Stimulated activated CD8-positive, alpha-beta memory T cell treated with anti-CD3 and anti-CD28 coated beads, Interleukin-15, amount 100 ng/mL, for 1 hour (primary cell): ENCODE measurements at regions not wholly inside any gene's neighbourhood (a gene's known extent, or its start where the extent isn't known, plus 50 kb on each side); places are given as distances from the start of the nearest gene placed in this dataset.

Source experiments
- DNase-seq: peaks from one replicate; pipeline ENCODE4 v3.0.0-alpha.2; 2020; ENCODE audit warnings: low read depth

DNA sequence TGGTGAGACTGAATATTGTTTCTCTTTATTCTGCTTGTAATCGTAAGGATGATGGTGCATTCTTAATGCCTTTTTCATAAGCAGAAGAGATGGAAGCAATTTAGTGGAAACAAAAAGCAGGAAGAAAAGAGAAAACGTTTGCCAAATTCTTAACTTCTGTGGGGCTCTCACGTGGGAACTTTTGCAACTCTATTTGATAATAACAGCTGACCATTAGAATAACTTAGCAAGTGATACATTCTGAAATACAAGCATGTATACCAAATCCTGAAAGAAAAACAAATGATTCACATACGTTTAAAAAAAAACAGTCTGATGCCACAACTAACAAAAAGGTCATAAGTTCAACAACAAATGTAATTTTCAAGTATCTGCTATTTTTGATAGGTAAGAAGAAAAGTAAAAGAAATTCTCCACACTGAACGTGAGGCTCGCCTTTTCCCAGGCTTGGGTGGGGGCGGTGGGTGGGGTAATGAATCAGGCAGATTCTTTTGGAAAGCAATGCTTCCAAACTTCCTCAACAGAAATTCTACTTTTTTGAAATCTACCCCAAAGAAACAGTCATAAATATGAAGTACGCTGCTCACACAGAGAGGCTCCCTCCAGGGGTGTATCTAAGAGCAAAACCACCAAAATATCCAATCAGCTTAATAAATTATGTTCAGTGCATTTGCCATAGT is 446.2 kb upstream of the MGMT start:
- no peak for DNase-seq

DNA sequence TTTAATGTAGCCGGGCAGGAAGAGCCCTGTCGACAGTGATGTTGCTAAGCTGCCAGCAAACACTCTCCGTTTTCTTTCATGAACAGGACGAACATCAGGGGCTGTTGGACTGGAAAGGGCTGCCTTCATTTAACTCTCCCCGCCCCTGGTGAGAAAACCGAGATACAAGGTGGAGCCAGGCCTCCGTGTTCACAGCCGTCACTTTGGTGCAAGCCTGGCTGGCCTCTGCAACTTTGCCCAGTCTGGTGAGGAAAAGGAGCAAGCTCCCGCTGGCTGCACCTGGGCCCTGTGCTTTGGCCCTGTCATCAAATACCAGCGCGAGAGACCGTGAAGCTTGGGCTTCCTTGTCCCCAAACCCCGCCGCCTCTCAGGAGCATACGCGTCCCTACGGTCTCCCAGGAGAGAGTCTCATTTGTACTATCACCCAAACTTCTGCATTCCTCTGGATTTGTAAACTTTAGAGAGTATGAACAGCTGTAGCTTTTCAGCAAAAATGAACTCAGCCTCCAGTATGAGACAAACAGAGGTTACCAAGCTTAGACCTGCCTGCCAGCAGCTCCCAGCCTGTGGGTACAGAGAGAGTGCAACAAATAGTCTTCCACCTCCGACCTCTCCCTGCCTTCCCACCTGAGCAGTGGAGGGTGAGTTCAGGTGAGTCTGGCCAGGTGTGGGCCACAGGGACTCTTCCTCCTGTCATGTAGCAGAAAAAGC is 445.3 kb upstream of the MGMT start:
- DNase-seq = no peak

DNA sequence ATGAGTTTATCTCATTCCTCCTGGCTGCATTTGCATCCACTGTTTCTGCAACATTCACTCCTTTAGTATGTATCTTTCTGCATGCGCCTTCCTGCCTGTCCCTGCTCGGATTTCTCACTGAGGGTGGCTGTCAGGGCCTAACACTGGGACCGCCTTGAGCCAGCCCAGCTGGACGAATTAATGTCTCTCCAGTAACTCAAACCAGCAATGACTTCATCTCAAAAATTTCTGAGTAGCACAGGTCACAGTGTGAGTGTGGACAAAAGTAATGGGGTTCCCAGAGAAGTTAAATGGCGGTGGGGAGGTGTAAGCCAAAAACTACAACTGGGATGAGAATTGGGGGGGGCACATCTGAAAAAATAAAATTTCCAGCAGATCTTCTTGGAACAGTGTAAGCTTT is 444.0 kb upstream of the MGMT start:
- no peak for DNase-seq

- no peak for DNase-seq
These were observed 443.0 kb upstream of the MGMT start for GRCh38 chr10:129024046-129024445.

GRCh38 chr10:129025787-129026186 is 441.3 kb upstream of the MGMT start:
- DNase-seq = no peak

- no peak for DNase-seq
These were observed 439.1 kb upstream of the MGMT start for GRCh38 chr10:129027906-129028305.

DNA sequence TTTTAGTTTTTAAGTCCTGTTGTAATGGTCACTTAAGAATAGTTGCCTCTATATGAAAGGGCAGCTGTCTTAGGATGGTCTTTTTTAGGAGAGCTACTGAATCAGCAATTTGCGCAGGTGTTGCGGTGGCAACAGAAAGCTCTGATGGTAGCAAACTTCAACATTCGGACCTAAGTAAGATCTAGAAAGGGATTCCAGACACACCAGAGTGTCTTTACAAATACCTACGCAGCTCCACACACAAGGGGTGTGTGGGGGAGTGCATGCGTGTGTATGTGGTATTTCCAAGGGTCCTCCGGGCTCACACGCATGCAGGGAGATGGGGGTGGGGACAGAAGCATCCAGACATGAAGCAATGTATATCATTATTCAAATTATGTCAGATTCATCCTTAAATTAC is 438.6 kb upstream of the MGMT start:
- DNase-seq = no peak

DNA sequence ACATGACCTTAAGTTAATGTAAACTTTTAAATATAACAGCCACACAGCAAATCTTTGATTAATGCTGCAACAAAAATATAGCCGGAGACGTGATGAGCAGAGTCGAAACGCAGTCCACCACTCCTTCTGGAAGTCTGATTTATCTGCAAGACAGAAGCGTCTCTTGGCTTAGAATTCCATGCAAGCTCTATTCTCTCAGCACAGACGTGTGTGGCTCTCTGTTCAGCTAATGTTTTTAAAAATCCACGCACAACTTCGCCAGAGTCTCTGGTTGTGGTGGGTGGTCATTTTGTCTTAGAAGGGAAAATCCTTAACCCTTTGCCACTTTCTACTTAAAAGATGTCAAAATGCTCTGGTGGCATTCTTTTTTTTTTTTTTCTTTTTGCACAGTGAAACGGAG is 438.0 kb upstream of the MGMT start:
- DNase-seq = no peak

- no peak for DNase-seq
These were observed 437.0 kb upstream of the MGMT start for GRCh38 chr10:129029851-129030602.

GRCh38 chr10:129030603-129030895 is 436.5 kb upstream of the MGMT start:
- no peak for DNase-seq

DNA sequence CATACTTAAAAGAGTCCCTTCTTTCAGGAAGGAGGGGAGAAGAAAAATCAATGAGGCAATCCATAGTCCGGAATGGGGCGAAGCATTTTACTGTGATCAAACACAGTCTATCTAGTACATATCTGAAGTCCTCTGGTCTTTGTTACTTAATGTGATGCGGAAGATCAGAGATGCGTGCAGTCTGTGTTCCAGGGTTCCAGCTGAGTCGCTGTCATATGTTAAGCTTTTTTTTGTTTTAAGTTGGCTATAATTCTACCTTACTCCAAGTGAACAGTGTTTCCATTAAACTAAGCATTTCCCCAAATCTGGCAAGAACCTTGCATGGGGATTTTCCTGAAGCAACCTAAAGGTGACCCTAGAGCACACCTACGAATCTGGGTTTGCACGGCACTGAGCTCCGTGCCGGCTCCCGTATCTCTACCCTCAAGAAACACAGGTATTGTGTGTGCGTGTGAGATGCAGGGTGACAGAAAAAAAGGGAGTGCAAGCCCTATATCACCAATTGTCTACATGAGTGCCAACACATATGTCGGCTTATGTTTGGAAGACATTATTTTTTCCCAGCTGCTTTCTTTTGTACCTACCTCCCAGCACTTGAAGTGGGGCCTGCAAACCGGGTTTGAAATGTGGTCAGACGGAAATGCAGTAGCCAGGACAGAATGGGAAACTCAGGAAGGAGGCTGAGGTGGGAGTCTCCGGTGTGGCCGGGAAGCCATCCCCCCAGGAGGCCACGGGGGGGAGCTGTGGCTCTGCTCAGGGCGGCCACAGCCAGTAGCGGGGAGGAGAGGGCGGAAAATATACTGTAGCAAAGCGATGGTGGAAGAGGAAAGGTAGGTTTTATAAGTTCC is 435.8 kb upstream of the MGMT start:
- peak; percentile 19 for DNase-seq

GRCh38 chr10:129031844-129032150 is 435.2 kb upstream of the MGMT start:
- no peak for DNase-seq

- DNase-seq = no peak
These were observed 434.4 kb upstream of the MGMT start for GRCh38 chr10:129032372-129033313.

DNA sequence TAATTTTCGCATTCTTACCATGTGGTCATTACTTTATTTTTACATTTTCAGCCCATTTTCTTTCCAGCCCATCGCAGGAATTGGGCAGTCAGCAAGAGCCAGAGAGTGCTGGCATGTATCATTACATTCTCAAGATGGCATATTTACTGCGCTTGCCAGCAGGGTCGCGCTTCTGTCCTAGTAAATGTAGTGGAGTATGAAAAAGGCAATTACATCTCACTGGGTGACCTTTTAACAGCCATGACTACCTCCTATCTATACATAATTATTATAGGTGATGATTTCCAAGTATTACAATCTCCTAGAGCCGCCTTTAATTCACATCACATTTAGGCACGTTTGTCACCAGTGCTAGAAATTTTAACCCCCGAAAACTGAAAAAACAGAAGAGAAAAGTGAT is 433.7 kb upstream of the MGMT start:
- DNase-seq = no peak

- DNase-seq = no peak
These were observed 433.2 kb upstream of the MGMT start for GRCh38 chr10:129033790-129034272.

GRCh38 chr10:129035052-129035827 is 431.8 kb upstream of the MGMT start:
- peak; percentile 30 for DNase-seq

GRCh38 chr10:129038522-129038921 is 428.5 kb upstream of the MGMT start:
- no peak for DNase-seq

DNA sequence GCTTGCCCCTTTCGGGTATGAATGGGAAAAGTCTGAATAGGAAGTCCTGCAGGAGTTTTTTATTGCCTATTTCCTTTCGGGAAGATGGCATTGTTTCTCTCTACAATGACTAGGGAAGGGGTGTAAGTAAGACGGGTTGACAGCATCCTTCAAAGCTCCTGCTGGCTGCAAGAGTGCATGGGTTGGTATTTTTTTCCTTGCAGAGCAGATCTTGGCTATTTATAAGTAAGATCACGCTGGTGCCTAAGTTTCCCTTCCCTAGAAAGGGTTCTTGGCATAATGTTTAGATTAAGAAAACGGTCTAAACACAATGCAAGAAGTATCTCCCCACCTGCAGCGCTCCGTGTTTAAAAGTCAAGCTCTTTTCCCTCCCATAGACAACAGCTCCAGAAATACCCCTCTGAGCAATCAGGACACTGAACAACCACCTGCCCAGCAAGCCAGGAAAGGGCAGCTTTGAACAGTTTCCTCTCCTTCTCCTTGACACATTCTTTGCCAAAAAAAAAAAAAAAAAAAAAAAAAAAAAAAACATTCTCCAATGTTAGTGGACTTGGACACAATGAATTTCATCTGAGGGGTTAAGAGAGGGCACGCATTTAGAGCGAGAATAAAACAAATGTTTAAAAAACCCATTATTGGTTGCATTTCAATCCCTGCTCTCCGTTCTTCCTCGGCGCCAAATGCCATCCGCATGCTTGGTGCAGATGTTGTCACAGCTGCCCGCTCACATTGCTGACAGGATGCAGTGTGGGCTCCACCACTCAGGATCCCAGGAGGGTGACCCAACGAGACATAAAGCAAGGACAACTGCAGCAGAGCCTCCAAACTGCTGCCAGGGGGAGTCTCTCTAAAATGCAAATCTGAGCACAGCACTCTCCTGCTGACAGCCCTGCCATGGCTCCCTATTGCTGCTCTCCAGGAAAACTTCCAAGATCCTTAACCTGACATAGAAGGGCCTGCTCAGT is 427.4 kb upstream of the MGMT start:
- no peak for DNase-seq

DNA sequence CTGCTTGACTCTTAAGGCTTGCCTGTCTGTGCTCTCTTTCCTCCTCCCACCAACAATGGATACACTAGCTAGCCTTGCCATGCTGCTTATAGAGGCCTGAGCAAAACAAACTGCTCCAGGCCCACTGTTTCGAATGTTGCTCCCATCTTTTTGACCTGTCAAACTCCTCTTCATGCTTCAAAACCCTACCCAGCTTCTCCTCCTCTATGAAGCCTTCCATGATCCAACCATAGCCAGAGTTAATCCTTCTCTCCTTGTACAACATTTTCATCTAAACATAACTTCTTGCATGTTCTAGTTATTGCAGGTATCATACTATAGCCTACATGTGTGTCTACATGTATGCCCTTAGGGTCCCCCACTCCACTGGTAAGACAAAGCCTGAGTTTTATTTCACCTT is 426.7 kb upstream of the MGMT start:
- DNase-seq = no peak
